B cell (primary cell): ENCODE measurements at regions not wholly inside any gene's neighbourhood (a gene's known extent, or its start where the extent isn't known, plus 50 kb on each side); places are given as distances from the start of the nearest gene placed in this dataset.
"Not testable (repeated sequence)": the region's sequence is repeated elsewhere in the genome, so short reads cannot be mapped to it uniquely, and the experiment has no call there.

Source experiments
- CTCF ChIP-seq: fragments of 200-600 bp; IDR thresholded peaks from one replicate; pipeline ENCODE4 v1.8.0; 2022; ENCODE audit warnings: antibody characterized with exemption, mild to moderate bottlenecking
- EZH2 ChIP-seq: IDR thresholded peaks from 2 replicates; pipeline ENCODE4 v1.6.1; 2012; ENCODE audit warnings: borderline replicate concordance, low read depth, mild to moderate bottlenecking, moderate library complexity, low read length; ENCODE audit not compliant: insufficient read depth, poor library complexity, severe bottlenecking

GRCh38 chr15:21111861-21112260 is 245.7 kb upstream of the POTEB2 start:
- TF ChIP-seq CTCF, EZH2: not testable (repeated sequence)
